Hematopoietic multipotent progenitor cell treated with erythropoietin and hydrocortisone succinate and interleukin-3 and kit ligand, for 17 days (in vitro differentiated cells): ENCODE measurements at regions not wholly inside any gene's neighbourhood (a gene's known extent, or its start where the extent isn't known, plus 50 kb on each side); places are given as distances from the start of the nearest gene placed in this dataset.
"Not testable (repeated sequence)": the region's sequence is repeated elsewhere in the genome, so short reads cannot be mapped to it uniquely, and the experiment has no call there.

ENCODE experiments used
- DNase-seq: peaks from one replicate; pipeline ENCODE4 v3.0.0-alpha.2; 2015; ENCODE audit warnings: low spot score

DNA sequence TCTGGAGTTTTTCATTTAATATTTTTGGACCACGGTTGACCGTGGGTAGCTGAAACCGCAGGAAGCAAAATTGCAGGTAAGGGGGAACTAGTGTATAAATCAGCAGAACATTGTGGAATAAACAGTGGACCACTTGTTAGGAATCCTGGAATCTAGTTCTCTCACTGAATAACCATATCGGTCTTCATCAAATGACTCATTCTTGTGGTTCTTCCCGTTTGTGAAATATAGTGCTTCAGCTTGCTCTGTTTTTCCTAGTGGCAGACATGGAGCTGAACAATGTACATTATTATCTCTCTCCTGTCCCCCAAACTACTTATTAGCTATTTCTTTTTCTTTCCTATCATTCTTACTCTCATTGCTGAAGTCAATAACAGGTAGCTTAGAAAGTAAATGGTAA is 61.9 kb downstream of the HSPA13 start:
- DNase-seq: no peak

DNA sequence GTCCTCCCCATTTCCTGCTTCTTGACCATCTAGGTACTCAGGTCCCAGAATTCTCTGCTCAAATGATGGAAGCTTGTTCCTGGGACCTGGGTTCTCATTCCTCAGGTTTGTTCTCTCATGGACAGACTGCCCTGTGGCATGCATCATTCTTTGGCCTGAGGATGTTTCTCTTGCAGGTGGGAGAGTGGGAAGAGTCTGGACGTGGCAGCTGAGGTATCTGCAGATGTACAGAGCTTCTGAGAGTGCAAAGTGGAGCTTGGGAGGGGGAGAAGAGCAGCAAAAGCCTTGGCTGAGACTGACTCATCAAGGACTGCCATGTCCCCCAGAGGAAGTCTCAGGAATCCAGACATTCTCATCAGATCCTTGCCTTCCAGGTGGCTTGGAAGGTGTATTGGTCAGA is 63.1 kb downstream of the HSPA13 start:
- DNase-seq: no peak

DNA sequence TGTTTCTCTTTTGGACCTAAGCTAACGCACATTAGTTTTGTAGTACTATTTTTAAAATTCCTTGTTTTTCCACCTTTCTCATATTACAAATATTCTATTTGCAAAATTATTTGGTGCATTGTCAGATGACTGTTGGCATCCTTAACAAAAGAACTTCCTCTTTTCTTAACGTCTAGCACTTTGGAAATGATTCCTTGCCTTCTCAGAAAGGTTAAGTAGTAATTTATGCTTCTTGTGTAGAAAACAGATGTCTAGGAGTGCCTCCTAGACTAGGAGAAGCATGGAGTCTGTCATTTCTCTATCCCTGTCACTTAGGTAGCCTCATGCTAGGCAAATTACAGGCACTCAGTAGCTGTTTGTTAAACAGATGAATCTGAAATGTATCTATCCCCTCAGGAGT is 64.4 kb downstream of the HSPA13 start:
- DNase-seq: no peak

DNA sequence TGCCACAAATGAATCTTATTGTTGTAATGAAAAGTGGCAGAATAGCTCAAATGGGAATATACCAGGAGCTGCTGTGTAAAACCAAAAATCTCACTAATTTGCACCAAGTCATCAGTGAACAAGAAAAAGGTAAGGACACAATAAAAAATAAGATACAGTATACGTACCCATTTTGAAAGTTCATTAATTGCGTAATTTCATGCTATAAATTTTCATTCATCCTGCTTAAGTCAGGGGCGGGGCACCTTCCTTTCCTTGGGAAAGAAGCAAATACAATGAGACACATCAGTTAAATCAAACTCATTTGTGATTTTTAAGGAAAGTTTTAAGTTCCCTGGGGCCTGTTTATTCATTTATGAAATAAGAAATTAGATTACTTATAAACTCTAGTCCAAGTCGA is 65.4 kb downstream of the HSPA13 start:
- DNase-seq: no peak

DNA sequence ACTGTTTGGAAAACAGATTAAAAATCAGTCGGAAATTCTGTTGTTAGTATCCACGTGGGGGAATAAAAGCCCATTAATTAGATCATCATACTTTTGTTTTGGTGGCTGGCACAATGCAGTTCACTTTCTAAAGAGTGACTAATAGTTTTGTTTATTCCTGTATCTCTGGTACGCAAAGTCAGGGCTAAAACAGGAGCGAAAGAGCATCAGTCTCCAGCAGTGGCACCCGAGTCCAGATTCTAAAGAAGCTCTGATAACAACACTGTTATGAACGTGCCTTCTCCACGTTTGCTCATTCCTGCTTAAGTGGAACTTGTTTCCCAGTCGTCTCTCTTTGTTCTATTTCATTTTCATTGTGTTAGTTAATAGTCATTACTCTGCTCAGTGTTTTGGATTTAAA is 69.6 kb downstream of the HSPA13 start:
- no peak for DNase-seq

DNA sequence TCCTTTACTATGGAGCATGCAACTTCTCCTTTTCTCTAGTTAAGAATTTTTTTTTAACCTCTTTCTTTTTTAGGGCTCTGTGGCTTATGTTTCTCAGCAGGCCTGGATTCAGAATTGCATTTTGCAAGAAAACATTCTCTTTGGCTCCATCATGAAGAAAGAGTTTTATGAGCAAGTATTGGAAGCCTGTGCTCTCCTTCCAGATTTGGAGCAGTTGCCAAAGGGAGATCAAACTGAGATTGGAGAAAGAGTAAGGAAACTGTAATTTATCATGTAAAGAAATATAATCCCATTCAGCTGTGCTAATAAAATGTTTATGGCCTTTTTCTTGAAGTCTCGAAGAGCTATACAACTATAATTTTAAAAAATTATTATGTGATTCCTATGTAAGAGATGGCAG is 70.1 kb downstream of the HSPA13 start:
- no peak for DNase-seq

DNA sequence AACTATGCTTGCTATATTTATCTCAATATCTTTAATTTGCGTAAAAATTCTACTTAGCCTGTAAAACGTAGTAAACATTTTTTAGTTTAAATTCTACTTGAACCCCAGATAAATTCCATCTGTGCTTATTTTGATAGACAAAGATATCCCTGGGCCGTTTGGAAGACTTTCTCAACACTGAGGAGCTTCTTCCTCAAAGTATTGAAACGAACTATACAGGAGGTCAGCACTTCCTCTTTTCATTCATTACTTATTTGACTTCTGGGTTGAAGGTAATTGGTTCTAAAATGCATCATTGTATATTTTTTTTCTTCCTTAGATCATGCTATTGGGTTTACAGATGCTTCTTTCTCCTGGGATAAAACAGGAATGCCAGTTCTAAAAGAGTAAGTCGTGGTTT is 74.7 kb downstream of the HSPA13 start:
- no peak for DNase-seq

DNA sequence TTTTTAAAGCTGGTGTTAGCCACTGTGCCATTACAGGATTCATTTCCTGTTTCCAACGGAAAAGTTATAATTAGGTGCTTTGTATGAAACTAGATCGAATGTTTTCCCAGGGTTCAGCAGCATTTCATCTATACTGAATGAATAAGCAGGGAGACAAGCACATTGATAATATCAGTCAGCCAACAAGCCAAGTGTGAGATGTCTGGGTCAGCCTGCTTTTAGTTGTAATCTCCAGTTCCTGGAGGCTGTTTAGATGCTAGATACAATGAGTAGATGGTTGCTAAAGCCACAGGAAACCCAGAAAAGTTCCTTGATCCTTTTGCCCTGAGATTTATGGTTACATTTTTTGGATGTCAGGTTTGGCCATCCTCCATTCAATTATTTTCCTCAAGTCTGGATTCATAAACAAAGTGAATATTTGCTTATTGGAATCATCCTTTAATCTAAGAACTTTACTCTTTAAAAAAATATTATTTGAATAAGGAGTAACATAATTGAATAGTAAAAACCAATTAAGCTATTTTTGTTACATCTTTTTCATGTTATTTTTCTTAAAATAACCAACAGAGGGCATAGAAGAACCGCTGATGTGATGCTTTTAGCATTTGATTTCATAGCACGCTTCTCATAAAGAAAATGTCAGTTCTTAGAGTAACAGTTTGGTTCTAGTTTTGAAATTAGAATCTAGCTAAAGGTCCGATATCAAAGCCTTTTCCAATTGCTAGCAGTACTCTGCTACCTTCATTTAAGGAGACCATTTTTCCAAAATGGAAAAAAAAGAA is 76.6 kb downstream of the HSPA13 start:
- DNase-seq: peak; percentile 58

DNA sequence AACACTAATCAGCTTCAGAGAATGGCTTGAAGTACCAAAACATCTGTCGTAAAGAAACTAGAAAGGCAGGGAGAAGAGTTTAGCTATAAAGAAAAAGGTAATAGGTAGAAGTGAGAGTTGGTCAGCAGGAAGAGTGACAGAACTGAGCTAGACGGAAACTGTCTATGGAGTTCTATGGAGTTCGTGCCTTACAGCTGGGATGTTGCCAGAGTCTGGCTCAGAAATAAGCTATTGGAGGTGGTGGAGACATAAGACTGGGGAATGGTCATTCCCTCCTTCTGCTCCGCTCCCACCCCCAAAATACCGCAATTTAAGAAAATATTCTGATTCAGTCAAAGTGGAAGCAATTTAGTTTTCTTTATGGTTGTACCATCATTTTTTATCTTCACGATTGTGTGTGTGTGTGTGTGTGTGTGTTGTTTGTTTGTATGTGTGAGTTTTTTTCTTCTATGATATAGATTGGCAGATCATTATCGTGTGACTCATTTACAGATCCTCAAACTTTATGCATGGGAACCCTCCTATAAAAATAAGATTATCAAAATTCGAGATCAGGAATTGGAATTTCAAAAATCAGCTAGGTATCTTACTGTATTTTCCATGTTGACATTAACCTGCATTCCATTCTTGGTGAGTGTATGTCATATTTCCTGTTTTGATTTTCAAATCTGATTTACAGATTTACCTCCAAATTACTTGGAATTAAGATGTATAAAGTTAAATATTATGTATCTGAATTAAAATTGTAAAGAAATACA is 79.0 kb downstream of the HSPA13 start:
- no peak for DNase-seq

DNA sequence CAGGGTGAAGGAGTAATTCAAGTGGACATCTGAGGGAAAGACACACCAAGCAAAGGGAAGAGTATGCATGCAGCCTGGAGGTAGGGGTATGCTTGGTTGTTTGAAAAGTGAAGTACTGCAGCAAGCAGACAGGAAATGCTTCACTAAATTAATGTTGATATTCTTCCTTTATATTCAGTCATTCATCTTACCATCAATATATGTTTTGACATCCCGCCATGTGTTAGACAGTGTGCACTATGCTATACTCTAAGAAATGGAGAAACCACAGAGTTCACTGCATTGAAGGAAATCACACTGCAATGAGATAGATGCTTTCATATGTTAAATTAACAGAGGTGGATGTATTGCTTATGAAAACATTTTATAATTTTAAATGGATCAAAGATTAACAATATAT is 82.9 kb downstream of the HSPA13 start:
- no peak for DNase-seq

DNA sequence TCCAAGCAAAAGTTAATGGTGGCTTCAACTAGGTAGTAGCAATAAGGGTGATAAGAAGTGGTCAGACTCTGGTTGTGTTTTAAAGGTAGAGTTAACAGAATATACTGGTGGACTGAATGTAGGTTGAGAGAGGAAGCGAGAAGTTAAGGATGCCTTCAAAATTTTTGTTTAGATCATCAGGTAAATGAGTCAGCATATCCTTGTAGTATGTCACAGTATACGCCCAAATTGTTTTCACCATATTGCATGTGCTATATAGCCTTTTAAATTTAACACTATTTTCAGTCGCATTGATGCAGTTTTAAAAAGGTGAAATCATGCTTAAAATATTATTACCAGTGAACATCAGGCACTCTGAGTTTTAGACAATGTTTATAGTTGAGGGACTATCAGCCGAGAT is 74.6 kb downstream of the RBM11 start:
- peak; percentile 73 for DNase-seq

DNA sequence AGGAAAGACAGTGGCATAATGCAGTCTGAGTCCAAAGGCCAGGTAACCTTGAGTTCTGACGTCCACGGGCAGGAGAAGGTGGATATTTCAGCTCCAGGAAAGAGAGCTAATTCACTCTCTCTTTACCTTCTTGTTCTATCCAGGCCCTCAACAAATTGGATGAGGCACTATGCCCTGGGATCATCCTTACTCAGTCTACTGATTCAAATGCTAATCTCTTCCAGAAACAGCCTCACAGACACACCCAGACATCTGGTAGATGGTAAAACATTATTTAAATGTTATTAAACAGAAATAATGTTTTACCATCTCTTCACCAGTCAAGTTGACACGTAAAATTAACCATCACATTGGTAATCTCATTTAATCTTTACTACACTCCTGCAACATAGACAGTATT is 73.0 kb downstream of the RBM11 start:
- DNase-seq: no peak

DNA sequence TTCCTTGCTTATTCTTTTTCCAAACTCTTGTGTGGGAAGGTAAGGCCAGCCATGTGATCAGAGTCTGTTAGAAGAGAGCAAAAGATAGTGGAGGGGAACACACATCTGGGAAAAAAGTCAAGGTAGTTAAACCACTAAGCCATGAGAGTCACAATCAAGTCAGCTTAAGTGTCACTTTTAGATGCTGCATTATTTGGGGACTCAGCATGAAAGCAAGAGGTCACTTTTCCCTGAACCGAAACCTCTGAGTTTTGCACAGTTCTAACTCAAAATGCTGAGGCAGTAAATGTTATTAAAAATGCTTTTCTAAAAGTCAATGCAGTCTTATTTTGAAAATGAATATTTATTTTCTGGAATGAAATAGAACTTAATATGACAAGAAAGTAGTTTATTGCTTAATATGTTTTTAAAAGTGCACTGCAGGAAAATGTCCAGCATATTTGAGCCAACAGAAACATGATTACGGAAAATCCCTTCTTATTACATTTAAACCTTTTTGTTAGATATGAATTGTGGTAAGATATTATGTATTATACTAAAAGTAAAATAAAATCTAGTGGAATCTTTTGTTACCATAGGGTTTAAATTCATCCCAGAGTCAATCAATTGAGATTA is 69.3 kb downstream of the RBM11 start:
- DNase-seq: no peak

DNA sequence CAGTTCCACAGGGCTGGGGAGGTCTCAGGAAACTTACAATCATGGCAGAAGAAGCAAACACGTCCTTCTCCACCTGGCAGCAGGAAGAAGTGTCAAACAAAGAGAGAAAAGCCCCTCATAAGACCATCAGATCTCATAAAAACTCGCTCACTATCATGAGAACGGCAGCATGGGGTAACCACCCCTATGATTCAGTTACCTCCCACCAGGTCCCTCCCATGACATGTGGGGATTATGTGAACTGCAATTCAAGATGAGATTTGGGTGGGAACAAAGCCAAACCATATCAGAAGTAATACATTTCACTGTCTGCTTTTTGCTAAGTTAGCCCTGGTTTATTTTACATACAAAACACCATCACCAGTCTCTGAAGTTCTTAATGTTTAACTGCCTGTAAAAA is 68.5 kb downstream of the RBM11 start:
- DNase-seq: peak; percentile 64

DNA sequence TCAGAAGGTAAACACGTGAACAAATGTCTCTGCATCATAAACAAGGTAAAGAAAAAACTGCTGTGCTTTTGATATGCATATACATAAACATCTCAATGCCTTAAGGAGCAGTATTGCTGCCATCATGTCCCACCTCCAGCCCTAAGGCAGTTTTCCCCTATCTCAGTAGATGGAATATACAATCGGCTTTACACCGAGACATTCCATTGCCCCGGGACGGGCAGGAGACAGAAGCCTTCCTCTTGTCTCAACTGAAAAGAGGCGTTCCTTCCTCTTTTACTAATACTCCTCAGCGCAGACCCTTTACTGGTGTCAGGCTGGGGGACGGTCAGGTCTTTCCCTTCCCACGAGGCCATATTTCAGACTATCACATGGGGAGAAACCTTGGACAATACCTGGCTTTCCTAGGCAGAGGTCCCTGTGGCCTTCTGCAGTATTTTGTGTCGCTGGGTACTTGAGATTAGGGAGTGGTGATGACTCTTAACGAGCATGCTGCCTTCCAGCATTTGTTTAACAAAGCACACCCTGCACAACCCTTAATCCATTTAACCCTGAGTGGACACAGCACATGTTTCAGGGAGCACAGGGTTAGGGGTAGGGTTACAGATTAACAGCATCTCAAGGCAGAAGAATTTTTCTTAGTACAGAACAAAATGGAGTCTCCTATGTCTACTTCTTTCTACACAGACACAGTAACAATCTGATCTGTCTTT is 65.4 kb downstream of the RBM11 start:
- not testable (repeated sequence) for DNase-seq
